ENCODE measurements at regions not wholly inside any gene's neighbourhood (a gene's known extent, or its start where the extent isn't known, plus 50 kb on each side); places are given as distances from the start of the nearest gene placed in this dataset.

DNA sequence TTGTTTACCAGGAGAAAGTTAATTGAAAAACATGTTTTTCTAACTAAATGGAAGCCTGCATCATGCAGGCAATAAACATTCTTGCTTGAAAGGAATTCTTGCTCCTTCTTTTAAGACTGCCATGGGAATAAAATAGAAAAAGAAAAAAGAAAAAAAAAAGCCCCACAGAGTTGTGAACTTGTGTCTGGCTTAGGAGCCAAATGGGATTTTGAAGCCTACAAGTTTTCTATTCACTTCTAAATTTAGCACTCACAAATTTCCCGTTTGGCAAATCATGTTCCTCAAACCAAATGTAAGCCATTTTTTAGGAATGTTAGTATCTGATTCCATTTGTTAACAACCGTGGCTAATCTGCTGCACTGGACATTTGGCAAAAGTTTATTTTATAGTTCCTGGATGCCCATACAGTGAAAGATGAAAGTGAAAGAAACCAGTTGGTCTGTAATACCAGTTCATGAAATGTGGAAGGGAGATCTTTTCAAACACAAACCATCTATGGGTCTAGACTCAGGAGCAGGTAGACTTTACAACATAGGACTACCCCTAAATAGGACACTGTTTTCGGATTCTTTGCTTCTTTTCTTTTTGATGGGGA lies 133.8 kb upstream of the GMNC start:
- DNase-seq (ENCODE audit: low spot score): no peak
- TF ChIP-seq, protein P1, sequence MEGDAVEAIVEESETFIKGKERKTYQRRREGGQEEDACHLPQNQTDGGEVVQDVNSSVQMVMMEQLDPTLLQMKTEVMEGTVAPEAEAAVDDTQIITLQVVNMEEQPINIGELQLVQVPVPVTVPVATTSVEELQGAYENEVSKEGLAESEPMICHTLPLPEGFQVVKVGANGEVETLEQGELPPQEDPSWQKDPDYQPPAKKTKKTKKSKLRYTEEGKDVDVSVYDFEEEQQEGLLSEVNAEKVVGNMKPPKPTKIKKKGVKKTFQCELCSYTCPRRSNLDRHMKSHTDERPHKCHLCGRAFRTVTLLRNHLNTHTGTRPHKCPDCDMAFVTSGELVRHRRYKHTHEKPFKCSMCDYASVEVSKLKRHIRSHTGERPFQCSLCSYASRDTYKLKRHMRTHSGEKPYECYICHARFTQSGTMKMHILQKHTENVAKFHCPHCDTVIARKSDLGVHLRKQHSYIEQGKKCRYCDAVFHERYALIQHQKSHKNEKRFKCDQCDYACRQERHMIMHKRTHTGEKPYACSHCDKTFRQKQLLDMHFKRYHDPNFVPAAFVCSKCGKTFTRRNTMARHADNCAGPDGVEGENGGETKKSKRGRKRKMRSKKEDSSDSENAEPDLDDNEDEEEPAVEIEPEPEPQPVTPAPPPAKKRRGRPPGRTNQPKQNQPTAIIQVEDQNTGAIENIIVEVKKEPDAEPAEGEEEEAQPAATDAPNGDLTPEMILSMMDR (conservative IDR thresholded peaks at IDR 0.05; ENCODE audit: low read depth, low read length): no peak
- TF ChIP-seq EZH2 (IDR thresholded peaks at IDR 0.05; ENCODE audit: borderline replicate concordance, low read depth, low read length, poor library complexity, severe bottlenecking): no peak

DNA sequence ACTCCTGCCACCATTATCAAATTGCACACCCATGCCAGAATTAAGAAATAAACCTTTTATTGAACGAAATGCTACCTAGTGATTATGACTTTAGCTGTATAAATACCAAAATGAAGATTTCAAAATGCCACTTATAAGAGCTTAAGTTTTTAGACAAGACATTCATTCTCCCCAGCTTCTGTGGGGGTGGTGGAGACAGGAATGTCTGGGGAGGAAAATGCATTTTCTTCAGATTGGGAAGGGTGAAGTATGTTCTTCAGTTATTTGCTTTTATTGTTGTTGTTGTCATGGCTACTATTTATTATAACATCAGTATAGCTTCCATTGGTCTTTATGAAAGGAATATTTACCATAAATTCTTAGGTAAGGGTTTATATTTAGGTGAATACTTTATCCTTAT lies 132.7 kb upstream of the GMNC start:
- Histone ChIP-seq H3K27ac (ENCODE audit: low read depth, low read length, poor library complexity, severe bottlenecking) (no peak overlapping the region), H3K4me1 (ENCODE audit: insufficient read depth, low read length, poor library complexity, severe bottlenecking) (peaks cover 26% of the 10 kb centered on the region), H3K27me3 (replicated peaks; ENCODE audit: insufficient read depth, low read depth, low read length, poor library complexity) (no peaks in the 10 kb centered on the region), H3K9me3 (ENCODE audit: low read depth, low read length, poor library complexity, severe bottlenecking) (peaks cover 4% of the 10 kb centered on the region), H3K36me3 (ENCODE audit: insufficient read depth, low read length, poor library complexity, severe bottlenecking) (no peaks in the 10 kb centered on the region), H3K4me3 (ENCODE audit: low read depth, low read length, poor library complexity, severe bottlenecking) (no peak overlapping the region)
- POLR2A ChIA-PET (ENCODE audit: low non-redundant PET): no interaction called here
- CTCF ChIA-PET: no interaction called here
- TF ChIP-seq, protein P1 (conservative IDR thresholded peaks at IDR 0.05; ENCODE audit: low read depth, low read length): no peak
- no peak for TF ChIP-seq EZH2 (IDR thresholded peaks at IDR 0.05; ENCODE audit: borderline replicate concordance, low read depth, low read length, poor library complexity, severe bottlenecking)
- intact Hi-C loops (cut with micrococcal nuclease; ENCODE audit: unreplicated experiment): loop anchor here (5.0 to 10.0 kb wide), 2 partner anchors 113 to 460 kb away; no protein-coding TSS in a partner anchor
- no peak for DNase-seq (ENCODE audit: low spot score)
- BruUV-seq (replicated peaks): no TSS peak

More for the DNA sequence above, 133.8 kb upstream of the GMNC start:
- Histone ChIP-seq H3K27ac (ENCODE audit: low read depth, low read length, poor library complexity, severe bottlenecking) (peak overlapping the region; percentile 54), H3K9me3 (ENCODE audit: low read depth, low read length, poor library complexity, severe bottlenecking) (peaks cover 4% of the 10 kb centered on the region), H3K4me3 (ENCODE audit: low read depth, low read length, poor library complexity, severe bottlenecking) (no peak overlapping the region), H3K36me3 (ENCODE audit: insufficient read depth, low read length, poor library complexity, severe bottlenecking) (no peaks in the 10 kb centered on the region), H3K4me1 (ENCODE audit: insufficient read depth, low read length, poor library complexity, severe bottlenecking) (peaks cover 37% of the 10 kb centered on the region), H3K27me3 (replicated peaks; ENCODE audit: insufficient read depth, low read depth, low read length, poor library complexity) (no peaks in the 10 kb centered on the region)
- CTCF ChIA-PET: no interaction called here
- intact Hi-C loops (cut with micrococcal nuclease; ENCODE audit: unreplicated experiment): loop anchor here (5.0 to 10.0 kb wide), 2 partner anchors 114 to 461 kb away; no protein-coding TSS in a partner anchor
- no TSS peak for BruUV-seq (replicated peaks)
- POLR2A ChIA-PET (ENCODE audit: low non-redundant PET): no interaction called here

DNA sequence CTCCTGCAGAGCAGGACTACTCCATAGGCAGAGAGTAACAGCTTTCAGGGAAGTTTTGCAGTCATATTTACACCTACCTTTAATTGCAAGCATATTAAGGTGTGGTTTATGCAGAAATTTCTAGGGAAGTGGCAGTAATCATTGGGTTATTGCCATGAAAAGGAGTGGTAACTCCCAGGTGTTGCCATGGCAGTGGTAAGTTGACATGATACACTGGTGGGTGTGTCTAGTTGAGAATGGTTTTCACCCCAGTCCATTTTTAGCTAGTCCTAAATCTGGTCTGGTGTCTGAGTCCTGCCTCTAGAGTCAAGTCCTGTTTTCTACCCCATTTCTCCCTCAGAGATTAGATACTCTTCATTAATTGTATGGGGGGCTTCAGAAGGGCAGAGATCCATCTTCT lies 128.4 kb upstream of the GMNC start:
- CTCF ChIA-PET: no interaction called here
- no peak for TF ChIP-seq EZH2 (IDR thresholded peaks at IDR 0.05; ENCODE audit: borderline replicate concordance, low read depth, low read length, poor library complexity, severe bottlenecking)
- TF ChIP-seq, protein P1 (conservative IDR thresholded peaks at IDR 0.05; ENCODE audit: low read depth, low read length): no peak
- POLR2A ChIA-PET (ENCODE audit: low non-redundant PET): no interaction called here
- intact Hi-C loops (cut with micrococcal nuclease; ENCODE audit: unreplicated experiment): loop anchor here (10.0 kb wide), 1 partner anchor 456 kb away; no protein-coding TSS in a partner anchor
- no peak overlapping the region for H3K4me3 ChIP-seq (ENCODE audit: low read depth, low read length, poor library complexity, severe bottlenecking)
- no peak for DNase-seq (ENCODE audit: low spot score)
- peaks cover 7% of the 10 kb centered on the region for H3K9me3 ChIP-seq (ENCODE audit: low read depth, low read length, poor library complexity, severe bottlenecking)
- H3K27ac ChIP-seq (ENCODE audit: low read depth, low read length, poor library complexity, severe bottlenecking): no peak overlapping the region
- no TSS peak for BruUV-seq (replicated peaks)
- H3K27me3 ChIP-seq (replicated peaks; ENCODE audit: insufficient read depth, low read depth, low read length, poor library complexity): no peaks in the 10 kb centered on the region
- H3K36me3 ChIP-seq (ENCODE audit: insufficient read depth, low read length, poor library complexity, severe bottlenecking): no peaks in the 10 kb centered on the region
- peaks cover 7% of the 10 kb centered on the region for H3K4me1 ChIP-seq (ENCODE audit: insufficient read depth, low read length, poor library complexity, severe bottlenecking)

Measured in A673 (cell line).